ENCODE measurements at regions not wholly inside any gene's neighbourhood (a gene's known extent, or its start where the extent isn't known, plus 50 kb on each side); places are given as distances from the start of the nearest gene placed in this dataset.

GRCh38 chr19:31436121-31436776, 87.0 kb upstream of the TSHZ3 start:
- H3K4me1 Mint-ChIP-seq (ENCODE audit: insufficient read depth, unreplicated experiment) = no peaks in the 10 kb centered on the region
- no peak for TF ChIP-seq CTCF (IDR thresholded peaks at IDR 0.05; ENCODE audit: unreplicated experiment)
- no peak for DNase-seq (ENCODE audit: unreplicated experiment)
- ChIA-PET POLR2A (no interaction called here), CTCF (interaction anchor here (0.6 kb wide), 1 partner anchor 840 kb away, joined by 4 read pairs; no protein-coding TSS in a partner anchor)
- no peak overlapping the region for H3K4me3 Mint-ChIP-seq (ENCODE audit: unreplicated experiment)
- H3K9me3 Mint-ChIP-seq (ENCODE audit: unreplicated experiment) = peaks cover 46% of the 10 kb centered on the region
- BruUV-seq (replicated peaks) = no TSS peak
- no peak overlapping the region for H3K27ac Mint-ChIP-seq (ENCODE audit: low read depth, unreplicated experiment)
- no peaks in the 10 kb centered on the region for H3K27me3 Mint-ChIP-seq (ENCODE audit: insufficient read depth, unreplicated experiment)
- no peaks in the 10 kb centered on the region for H3K36me3 Mint-ChIP-seq (ENCODE audit: insufficient read depth, unreplicated experiment)
- intact Hi-C loops (cut with micrococcal nuclease) = no loop called here

GRCh38 chr19:31438401-31439269, 89.4 kb upstream of the TSHZ3 start:
- Mint-ChIP-seq H3K4me3 (ENCODE audit: unreplicated experiment) (no peak overlapping the region), H3K27ac (ENCODE audit: low read depth, unreplicated experiment) (no peak overlapping the region), H3K9me3 (ENCODE audit: unreplicated experiment) (peaks cover 38% of the 10 kb centered on the region), H3K4me1 (ENCODE audit: insufficient read depth, unreplicated experiment) (no peaks in the 10 kb centered on the region), H3K36me3 (ENCODE audit: insufficient read depth, unreplicated experiment) (no peaks in the 10 kb centered on the region), H3K27me3 (ENCODE audit: insufficient read depth, unreplicated experiment) (no peaks in the 10 kb centered on the region)
- no peak for TF ChIP-seq CTCF (IDR thresholded peaks at IDR 0.05; ENCODE audit: unreplicated experiment)
- no TSS peak for BruUV-seq (replicated peaks)
- ChIA-PET CTCF (no interaction called here), POLR2A (no interaction called here)
- intact Hi-C loops (cut with micrococcal nuclease) = no loop called here
- no peak for DNase-seq (ENCODE audit: unreplicated experiment)

- TF ChIP-seq CTCF (IDR thresholded peaks at IDR 0.05; ENCODE audit: unreplicated experiment) = no peak
- Mint-ChIP-seq H3K4me1 (ENCODE audit: insufficient read depth, unreplicated experiment) (no peaks in the 10 kb centered on the region), H3K27me3 (ENCODE audit: insufficient read depth, unreplicated experiment) (no peaks in the 10 kb centered on the region), H3K9me3 (ENCODE audit: unreplicated experiment) (peaks cover 35% of the 10 kb centered on the region), H3K36me3 (ENCODE audit: insufficient read depth, unreplicated experiment) (no peaks in the 10 kb centered on the region), H3K4me3 (ENCODE audit: unreplicated experiment) (no peak overlapping the region), H3K27ac (ENCODE audit: low read depth, unreplicated experiment) (no peak overlapping the region)
- BruUV-seq (replicated peaks) = no TSS peak
- no peak for DNase-seq (ENCODE audit: unreplicated experiment)
- ChIA-PET CTCF (no interaction called here), POLR2A (no interaction called here)
- intact Hi-C loops (cut with micrococcal nuclease) = no loop called here
These were observed 90.0 kb upstream of the TSHZ3 start for GRCh38 chr19:31439270-31439573.

- Mint-ChIP-seq H3K36me3 (ENCODE audit: insufficient read depth, unreplicated experiment) (no peaks in the 10 kb centered on the region), H3K27me3 (ENCODE audit: insufficient read depth, unreplicated experiment) (no peaks in the 10 kb centered on the region), H3K4me1 (ENCODE audit: insufficient read depth, unreplicated experiment) (no peaks in the 10 kb centered on the region), H3K9me3 (ENCODE audit: unreplicated experiment) (peaks cover 9% of the 10 kb centered on the region), H3K27ac (ENCODE audit: low read depth, unreplicated experiment) (no peak overlapping the region), H3K4me3 (ENCODE audit: unreplicated experiment) (no peak overlapping the region)
- POLR2A ChIA-PET = no interaction called here
- BruUV-seq (replicated peaks) = no TSS peak
- no peak for DNase-seq (ENCODE audit: unreplicated experiment)
- CTCF ChIA-PET = no interaction called here
- intact Hi-C loops (cut with micrococcal nuclease) = no loop called here
- TF ChIP-seq CTCF (IDR thresholded peaks at IDR 0.05; ENCODE audit: unreplicated experiment) = no peak
These were observed 95.7 kb upstream of the TSHZ3 start for GRCh38 chr19:31444931-31445330.
